NCI-H2227 treated with DMSO at 0.1 percent for 48 hours (cell line): ENCODE measurements at regions not wholly inside any gene's neighbourhood (a gene's known extent, or its start where the extent isn't known, plus 50 kb on each side); places are given as distances from the start of the nearest gene placed in this dataset.
A peak's percentile ranks its signal among the peaks of the same experiment; 100 is the strongest.

Experiments
- DNase-seq: peaks from one replicate; lab custom pipeline; 2025; lab: John Stamatoyannopoulos, UW

GRCh38 chr1:58136387-58136786 is 410.1 kb downstream of the OMA1 start:
- no peak for DNase-seq

- DNase-seq, result no peak
Observed at GRCh38 chr1:58135821-58136321, 410.7 kb downstream of the OMA1 start.

GRCh38 chr1:58133562-58133961 is 413.0 kb downstream of the OMA1 start:
- DNase-seq, result no peak

- no peak for DNase-seq
Observed at GRCh38 chr1:58123051-58123450, 423.5 kb downstream of the OMA1 start.

GRCh38 chr1:58119971-58120370 is 426.6 kb downstream of the OMA1 start:
- no peak for DNase-seq

- no peak for DNase-seq
Observed at GRCh38 chr1:58116284-58116683, 430.2 kb downstream of the OMA1 start.

- no peak for DNase-seq
Observed at GRCh38 chr1:58109646-58110200, 436.8 kb downstream of the OMA1 start.

- no peak for DNase-seq
Observed at GRCh38 chr1:58108783-58109182, 437.7 kb downstream of the OMA1 start.

GRCh38 chr1:58107943-58108342 is 438.6 kb downstream of the OMA1 start:
- DNase-seq, result no peak

GRCh38 chr1:58104960-58105359 is 441.6 kb downstream of the OMA1 start:
- no peak for DNase-seq

GRCh38 chr1:58096714-58097113 is 449.8 kb downstream of the OMA1 start:
- no peak for DNase-seq

GRCh38 chr1:58095183-58095582 is 451.3 kb downstream of the OMA1 start:
- DNase-seq, result no peak

- DNase-seq, result no peak
Observed at GRCh38 chr1:58094221-58094620, 452.3 kb downstream of the OMA1 start.

- DNase-seq, result no peak
Observed at GRCh38 chr1:58090640-58091039, 455.9 kb downstream of the OMA1 start.

- no peak for DNase-seq
Observed at GRCh38 chr1:58089898-58090534, 456.5 kb downstream of the OMA1 start.

- DNase-seq, result no peak
Observed at GRCh38 chr1:58084266-58084665, 462.3 kb downstream of the OMA1 start.

GRCh38 chr1:58082596-58082995 is 463.9 kb downstream of the OMA1 start:
- peak; percentile 10 for DNase-seq

- DNase-seq, result no peak
Observed at GRCh38 chr1:58076258-58076657, 470.3 kb downstream of the OMA1 start.

GRCh38 chr1:58075188-58075578 is 471.3 kb downstream of the OMA1 start:
- DNase-seq, result no peak

GRCh38 chr1:58072450-58072849 is 474.1 kb downstream of the OMA1 start:
- no peak for DNase-seq

- no peak for DNase-seq
Observed at GRCh38 chr1:58067082-58067481, 479.4 kb downstream of the OMA1 start.

- no peak for DNase-seq
Observed at GRCh38 chr1:58065520-58065919, 481.0 kb downstream of the OMA1 start.

- DNase-seq, result no peak
Observed at GRCh38 chr1:58064166-58064565, 482.4 kb downstream of the OMA1 start.

- no peak for DNase-seq
Observed at GRCh38 chr1:58063095-58063494, 483.4 kb downstream of the OMA1 start.
